Loucy (cell line): ENCODE measurements at regions not wholly inside any gene's neighbourhood (a gene's known extent, or its start where the extent isn't known, plus 50 kb on each side); places are given as distances from the start of the nearest gene placed in this dataset.

ENCODE experiments used
- H2AFZ ChIP-seq: fragments of 200-600 bp; sonication (generic); 2 replicates; pipeline ENCODE4 v1.6.0; 2016; ENCODE audit warnings: antibody characterized with exemption, mild to moderate bottlenecking, low read length, moderate library complexity
- H3F3A ChIP-seq: fragments of 200-600 bp; 2 replicates; pipeline ENCODE4 v1.6.0; 2016; ENCODE audit warnings: antibody characterized with exemption, low read depth, mild to moderate bottlenecking
- H3K27me3 ChIP-seq: fragments of 200-600 bp; sonication (generic); 2 replicates; pipeline ENCODE4 v1.6.1; 2014; ENCODE audit warnings: low read length, mild to moderate bottlenecking; ENCODE audit not compliant: insufficient read depth, poor library complexity, severe bottlenecking
- H3K36me3 ChIP-seq: fragments of 200-600 bp; sonication (generic); 2 replicates; pipeline ENCODE4 v1.6.1; 2016; ENCODE audit warnings: low read length; ENCODE audit not compliant: insufficient read depth
- H3K4me1 ChIP-seq: fragments of 200-600 bp; sonication (generic); 2 replicates; pipeline ENCODE4 v1.5.1; 2014; ENCODE audit warnings: low read length, mild to moderate bottlenecking; ENCODE audit not compliant: insufficient read depth, poor library complexity, severe bottlenecking
- H3K4me2 ChIP-seq: fragments of 200-600 bp; sonication (generic); 2 replicates; pipeline ENCODE4 v1.6.0; 2014; ENCODE audit warnings: antibody characterized with exemption, low read length, low read depth, mild to moderate bottlenecking; ENCODE audit not compliant: poor library complexity, severe bottlenecking
- H3K4me3 ChIP-seq: fragments of 200-600 bp; sonication (generic); 2 replicates; pipeline ENCODE4 v1.5.1; 2014; ENCODE audit warnings: low read length, mild to moderate bottlenecking, mixed read lengths; ENCODE audit not compliant: poor library complexity, severe bottlenecking
- H3K79me2 ChIP-seq: fragments of 200-600 bp; sonication (generic); 2 replicates; pipeline ENCODE4 v1.6.1; 2014; ENCODE audit warnings: low read length; ENCODE audit not compliant: insufficient read depth
- H3K9ac ChIP-seq: fragments of 200-600 bp; sonication (generic); 2 replicates; pipeline ENCODE4 v1.6.0; 2014; ENCODE audit warnings: mild to moderate bottlenecking, low read depth, low read length, moderate library complexity; ENCODE audit not compliant: poor library complexity, severe bottlenecking
- H3K9me2 ChIP-seq: fragments of 200-600 bp; sonication (generic); replicated peaks from 2 replicates; pipeline ENCODE4 v1.6.1; 2016; ENCODE audit warnings: low read depth, low read length, mixed read lengths
- H3K9me3 ChIP-seq: fragments of 200-600 bp; sonication (generic); 2 replicates; pipeline ENCODE4 v1.6.1; 2014; ENCODE audit warnings: mild to moderate bottlenecking, antibody characterized with exemption, low read length, low read depth; ENCODE audit not compliant: insufficient read depth
- H4K20me1 ChIP-seq: fragments of 200-600 bp; sonication (generic); 2 replicates; pipeline ENCODE4 v1.6.0; 2014; ENCODE audit warnings: antibody characterized with exemption, low read length, mild to moderate bottlenecking; ENCODE audit not compliant: insufficient read depth, poor library complexity, severe bottlenecking
- CTCF ChIP-seq: fragments of 200-600 bp; sonication (generic); conservative IDR thresholded peaks from 2 replicates; pipeline ENCODE4 v1.5.1; 2014; ENCODE audit warnings: mild to moderate bottlenecking, antibody characterized with exemption, low read length
- EZH2phosphoT487 ChIP-seq: fragments of 200-600 bp; IDR thresholded peaks from 2 replicates; pipeline ENCODE4 v1.6.1; 2018; ENCODE audit warnings: antibody characterized with exemption, mild to moderate bottlenecking, moderate library complexity, borderline replicate concordance

DNA sequence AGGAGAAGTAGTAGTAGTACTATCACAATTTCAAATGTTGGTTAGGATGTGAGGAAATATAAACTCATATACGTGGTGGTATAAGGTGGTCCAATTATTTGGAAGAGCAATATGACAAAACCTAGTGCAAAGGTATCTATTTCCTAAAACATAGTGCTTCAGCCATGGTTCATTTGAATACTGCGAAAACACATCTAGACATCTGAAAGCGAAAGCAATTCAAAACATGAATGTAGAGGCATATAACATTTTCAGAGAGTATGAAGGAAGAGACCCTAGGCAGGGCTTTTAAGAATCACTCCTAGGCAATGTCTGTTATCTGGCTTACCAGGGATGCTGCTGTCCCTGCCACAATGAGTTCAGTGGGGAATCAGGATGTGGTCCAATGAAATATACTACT lies 1085.8 kb downstream of the TDRD15 start:
- TF ChIP-seq CTCF: no peak
- no peak for TF ChIP-seq EZH2phosphoT487

GRCh38 chr2:22213237-22213636 lies 1089.5 kb downstream of the TDRD15 start:
- Histone ChIP-seq H3K4me1 (no peaks in the 10 kb centered on the region), H3K79me2 (no peaks in the 10 kb centered on the region)

More for the DNA sequence above, 1085.8 kb downstream of the TDRD15 start:
- H3K4me1 ChIP-seq: no peaks in the 10 kb centered on the region
- H3K9ac ChIP-seq: no peak overlapping the region
- H3F3A ChIP-seq: no peaks in the 10 kb centered on the region
- no peaks in the 10 kb centered on the region for H4K20me1 ChIP-seq
- H3K36me3 ChIP-seq: no peaks in the 10 kb centered on the region
- no peak overlapping the region for H3K4me2 ChIP-seq
- no peaks in the 10 kb centered on the region for H3K79me2 ChIP-seq
- H2AFZ ChIP-seq: no peak overlapping the region
- H3K4me3 ChIP-seq: no peak overlapping the region
- H3K27me3 ChIP-seq: no peaks in the 10 kb centered on the region
- no peaks in the 10 kb centered on the region for H3K9me3 ChIP-seq
- no peaks in the 10 kb centered on the region for H3K9me2 ChIP-seq

GRCh38 chr2:22215517-22215916 lies 1091.7 kb downstream of the TDRD15 start:
- Histone ChIP-seq H3K36me3 (no peaks in the 10 kb centered on the region), H2AFZ (no peak overlapping the region), H3K4me2 (no peak overlapping the region), H3F3A (no peaks in the 10 kb centered on the region), H3K4me1 (no peaks in the 10 kb centered on the region), H3K79me2 (no peaks in the 10 kb centered on the region), H3K9me3 (no peaks in the 10 kb centered on the region), H3K9me2 (no peaks in the 10 kb centered on the region), H3K27me3 (no peaks in the 10 kb centered on the region), H4K20me1 (no peaks in the 10 kb centered on the region), H3K4me3 (no peak overlapping the region), H3K9ac (no peak overlapping the region)
- no peak for TF ChIP-seq EZH2phosphoT487

More at GRCh38 chr2:22213237-22213636, 1089.5 kb downstream of the TDRD15 start:
- Histone ChIP-seq H3K36me3 (no peaks in the 10 kb centered on the region), H3K9ac (no peak overlapping the region), H3K4me3 (no peak overlapping the region), H3K9me2 (no peaks in the 10 kb centered on the region), H3F3A (no peaks in the 10 kb centered on the region), H3K4me2 (no peak overlapping the region), H4K20me1 (no peaks in the 10 kb centered on the region), H2AFZ (no peak overlapping the region), H3K9me3 (no peaks in the 10 kb centered on the region), H3K27me3 (no peaks in the 10 kb centered on the region)
- TF ChIP-seq CTCF (no peak), EZH2phosphoT487 (no peak)

- Histone ChIP-seq H3K9me3 (no peaks in the 10 kb centered on the region), H3K9me2 (no peaks in the 10 kb centered on the region), H3F3A (no peaks in the 10 kb centered on the region), H3K27me3 (no peaks in the 10 kb centered on the region), H3K36me3 (no peaks in the 10 kb centered on the region), H3K4me3 (no peak overlapping the region), H3K9ac (no peak overlapping the region), H3K4me2 (no peak overlapping the region), H3K4me1 (no peaks in the 10 kb centered on the region), H2AFZ (no peak overlapping the region), H4K20me1 (no peaks in the 10 kb centered on the region), H3K79me2 (no peaks in the 10 kb centered on the region)
- TF ChIP-seq CTCF: no peak
- no peak for TF ChIP-seq EZH2phosphoT487
Observed at GRCh38 chr2:22217881-22218280, 1094.1 kb downstream of the TDRD15 start.
